Gastroesophageal sphincter (tissue), 3 donors: ENCODE measurements at regions not wholly inside any gene's neighbourhood (a gene's known extent, or its start where the extent isn't known, plus 50 kb on each side); places are given as distances from the start of the nearest gene placed in this dataset.

Experiments used
- CTCF ChIP-seq, 4 experiments: fragments of 200-600 bp in 2 of 4; fragments of 450-650 bp in 2 of 4; sonication (generic) in 1 of 4; IDR thresholded peaks; one replicate each; pipeline ENCODE4 v1.5.1; 2017 to 2019; ENCODE audit warnings: antibody characterized with exemption in 4 of 4, mild to moderate bottlenecking in 2 of 4, moderate library complexity in 2 of 4
- EP300 ChIP-seq: sonication (generic); formaldehyde crosslinking; IDR thresholded peaks from one replicate; pipeline ENCODE4 v1.6.1; 2017; ENCODE audit warnings: antibody characterized with exemption, mild to moderate bottlenecking
- POLR2A ChIP-seq, 2 donors: fragments of 450-650 bp; IDR thresholded peaks; one replicate each; pipeline ENCODE4 v1.6.1; 2017; ENCODE audit warnings: antibody characterized with exemption in 2 of 2, mild to moderate bottlenecking in 2 of 2, moderate library complexity in 1 of 2
- POLR2AphosphoS5 ChIP-seq: sonication (generic); formaldehyde crosslinking; IDR thresholded peaks from one replicate; pipeline ENCODE4 v1.6.1; 2017; ENCODE audit warnings: antibody characterized with exemption

- TF ChIP-seq CTCF (IDR thresholded peaks at IDR 0.05) (no peak), POLR2A (IDR thresholded peaks at IDR 0.05) (no peak), POLR2AphosphoS5 (no peak), EP300 (no peak)
These were observed 322.4 kb downstream of the SETD4 start for GRCh38 chr21:35737899-35738346.
